Stimulated activated CD8-positive, alpha-beta memory T cell treated with anti-CD3 and anti-CD28 coated beads, Interleukin-12 subunit alpha, Interleukin-12 subunit beta, amount 100 ng/mL, for 24 hours (primary cell): ENCODE measurements at regions not wholly inside any gene's neighbourhood (a gene's known extent, or its start where the extent isn't known, plus 50 kb on each side); places are given as distances from the start of the nearest gene placed in this dataset.

ENCODE experiments used
- DNase-seq: peaks from one replicate; pipeline ENCODE4 v3.0.0-alpha.2; 2020; ENCODE audit errors: extremely low read depth

- no peak for DNase-seq
Observed at GRCh38 chr3:103785017-103785416, 1350.2 kb downstream of the ZPLD1 start.

- DNase-seq: no peak
Observed at GRCh38 chr3:103785537-103785936, 1350.7 kb downstream of the ZPLD1 start.

- DNase-seq: no peak
Observed at GRCh38 chr3:103786296-103786695, 1351.5 kb downstream of the ZPLD1 start.

- DNase-seq: no peak
Observed at GRCh38 chr3:103787164-103787871, 1352.5 kb downstream of the ZPLD1 start.

- DNase-seq: no peak
Observed at GRCh38 chr3:103787879-103788278, 1353.1 kb downstream of the ZPLD1 start.

GRCh38 chr3:103791786-103792515, 1357.1 kb downstream of the ZPLD1 start:
- no peak for DNase-seq

- DNase-seq: no peak
Observed at GRCh38 chr3:103794656-103795055, 1359.8 kb downstream of the ZPLD1 start.

GRCh38 chr3:103796068-103796467, 1361.3 kb downstream of the ZPLD1 start:
- DNase-seq: no peak

GRCh38 chr3:103803787-103804186, 1369.0 kb downstream of the ZPLD1 start:
- no peak for DNase-seq

GRCh38 chr3:103810167-103810566, 1375.4 kb downstream of the ZPLD1 start:
- DNase-seq: no peak

- no peak for DNase-seq
Observed at GRCh38 chr3:103813955-103814354, 1379.1 kb downstream of the ZPLD1 start.

GRCh38 chr3:103818398-103818797, 1383.6 kb downstream of the ZPLD1 start:
- no peak for DNase-seq

- no peak for DNase-seq
Observed at GRCh38 chr3:103818800-103819199, 1384.0 kb downstream of the ZPLD1 start.

GRCh38 chr3:103825586-103825985, 1390.8 kb downstream of the ZPLD1 start:
- DNase-seq: no peak

- DNase-seq: no peak
Observed at GRCh38 chr3:103829723-103830326, 1395.0 kb downstream of the ZPLD1 start.

- no peak for DNase-seq
Observed at GRCh38 chr3:103847081-103848062, 1412.6 kb downstream of the ZPLD1 start.

- DNase-seq: no peak
Observed at GRCh38 chr3:103851793-103852192, 1417.0 kb downstream of the ZPLD1 start.

- DNase-seq: no peak
Observed at GRCh38 chr3:103862415-103862814, 1427.6 kb downstream of the ZPLD1 start.

- DNase-seq: no peak
Observed at GRCh38 chr3:103863381-103863780, 1428.6 kb downstream of the ZPLD1 start.

- DNase-seq: no peak
Observed at GRCh38 chr3:103866113-103866512, 1431.3 kb downstream of the ZPLD1 start.

- no peak for DNase-seq
Observed at GRCh38 chr3:103873021-103873420, 1438.2 kb downstream of the ZPLD1 start.
